NCI-H2029 treated with DMSO at 0.1 percent for 48 hours (cell line): ENCODE measurements at regions not wholly inside any gene's neighbourhood (a gene's known extent, or its start where the extent isn't known, plus 50 kb on each side); places are given as distances from the start of the nearest gene placed in this dataset.
A peak's percentile ranks its signal among the peaks of the same experiment; 100 is the strongest.
"Not testable (repeated sequence)": the region's sequence is repeated elsewhere in the genome, so short reads cannot be mapped to it uniquely, and the experiment has no call there.

Source experiments
- DNase-seq: peaks from one replicate; lab custom pipeline; 2025; lab: John Stamatoyannopoulos, UW

- not testable (repeated sequence) for DNase-seq
Measured at GRCh38 chr3:185306286-185306685, 52.4 kb upstream of the EHHADH start.

- DNase-seq = no peak
Measured at GRCh38 chr3:185306847-185307246, 53.0 kb upstream of the EHHADH start.

GRCh38 chr3:185308126-185308754, 54.4 kb upstream of the EHHADH start:
- DNase-seq = peak; percentile 53

- no peak for DNase-seq
Measured at GRCh38 chr3:185309302-185309701, 53.6 kb upstream of the MAP3K13 start.

- DNase-seq = no peak
Measured at GRCh38 chr3:185309795-185310194, 53.1 kb upstream of the MAP3K13 start.

GRCh38 chr3:185311991-185312390, 50.9 kb upstream of the MAP3K13 start:
- DNase-seq = no peak
